Loucy (cell line): ENCODE measurements at regions not wholly inside any gene's neighbourhood (a gene's known extent, or its start where the extent isn't known, plus 50 kb on each side); places are given as distances from the start of the nearest gene placed in this dataset.

Source experiments
- EZH2phosphoT487 ChIP-seq: fragments of 200-600 bp; IDR thresholded peaks from 2 replicates; pipeline ENCODE4 v1.6.1; 2018; ENCODE audit warnings: antibody characterized with exemption, mild to moderate bottlenecking, moderate library complexity, borderline replicate concordance
- TF ChIP-seq, protein P1 (sequence below): fragments of 200-600 bp; sonication (generic); conservative IDR thresholded peaks from 2 replicates; pipeline ENCODE4 v1.5.1; 2014; ENCODE audit warnings: mild to moderate bottlenecking, antibody characterized with exemption, low read length

DNA sequence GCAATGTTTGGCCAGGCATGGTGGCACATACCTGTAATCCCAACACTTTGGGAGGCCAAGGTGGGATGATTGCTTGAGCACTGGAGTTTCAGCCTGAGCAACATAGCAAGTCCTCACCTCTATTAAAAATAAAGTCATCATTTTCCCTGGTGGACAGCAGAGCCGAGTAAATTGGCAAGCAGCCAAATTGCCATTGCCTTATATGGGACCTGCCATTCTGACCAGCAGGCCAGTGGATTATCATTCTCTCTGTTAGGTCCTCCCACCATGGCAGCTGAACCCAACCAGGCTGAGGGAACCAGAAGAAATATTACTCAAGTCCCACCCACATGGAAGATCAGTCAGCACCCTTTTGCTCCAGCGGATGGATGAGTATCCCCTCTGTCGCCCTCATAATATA, 1829.9 kb downstream of the EFNA5 start:
- TF ChIP-seq, protein P1, sequence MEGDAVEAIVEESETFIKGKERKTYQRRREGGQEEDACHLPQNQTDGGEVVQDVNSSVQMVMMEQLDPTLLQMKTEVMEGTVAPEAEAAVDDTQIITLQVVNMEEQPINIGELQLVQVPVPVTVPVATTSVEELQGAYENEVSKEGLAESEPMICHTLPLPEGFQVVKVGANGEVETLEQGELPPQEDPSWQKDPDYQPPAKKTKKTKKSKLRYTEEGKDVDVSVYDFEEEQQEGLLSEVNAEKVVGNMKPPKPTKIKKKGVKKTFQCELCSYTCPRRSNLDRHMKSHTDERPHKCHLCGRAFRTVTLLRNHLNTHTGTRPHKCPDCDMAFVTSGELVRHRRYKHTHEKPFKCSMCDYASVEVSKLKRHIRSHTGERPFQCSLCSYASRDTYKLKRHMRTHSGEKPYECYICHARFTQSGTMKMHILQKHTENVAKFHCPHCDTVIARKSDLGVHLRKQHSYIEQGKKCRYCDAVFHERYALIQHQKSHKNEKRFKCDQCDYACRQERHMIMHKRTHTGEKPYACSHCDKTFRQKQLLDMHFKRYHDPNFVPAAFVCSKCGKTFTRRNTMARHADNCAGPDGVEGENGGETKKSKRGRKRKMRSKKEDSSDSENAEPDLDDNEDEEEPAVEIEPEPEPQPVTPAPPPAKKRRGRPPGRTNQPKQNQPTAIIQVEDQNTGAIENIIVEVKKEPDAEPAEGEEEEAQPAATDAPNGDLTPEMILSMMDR: no peak
- TF ChIP-seq EZH2phosphoT487: no peak
